SK-N-SH treated with all-trans-retinoic acid at 6 μM for 48 hours (cell line): ENCODE measurements at regions not wholly inside any gene's neighbourhood (a gene's known extent, or its start where the extent isn't known, plus 50 kb on each side); places are given as distances from the start of the nearest gene placed in this dataset.

ENCODE experiments used
- ISL1 ChIP-seq: fragments of 250-450 bp; sonication (Bioruptor Pico); IDR thresholded peaks from 2 replicates; pipeline ENCODE4 v2.1.2; 2022; ENCODE audit warnings: mild to moderate bottlenecking, moderate library complexity
- PATZ1 ChIP-seq: fragments of 250-450 bp; sonication (Bioruptor Pico); IDR thresholded peaks from 2 replicates; pipeline ENCODE4 v1.8.0; 2020; ENCODE audit warnings: mild to moderate bottlenecking, moderate library complexity, borderline replicate concordance
- POU6F1 ChIP-seq: fragments of 250-450 bp; sonication (Bioruptor Pico); IDR thresholded peaks from 2 replicates; pipeline ENCODE4 v1.8.0; 2021; ENCODE audit warnings: low read depth, mild to moderate bottlenecking, moderate library complexity, borderline replicate concordance
- RARB ChIP-seq: fragments of 250-450 bp; sonication (Bioruptor Pico); IDR thresholded peaks from 2 replicates; pipeline ENCODE4 v1.8.0; 2021; ENCODE audit warnings: mild to moderate bottlenecking, moderate library complexity
- SNAI2 ChIP-seq: fragments of 250-450 bp; sonication (Bioruptor Pico); IDR thresholded peaks from 2 replicates; pipeline ENCODE4 v1.5.0; 2020; ENCODE audit warnings: mild to moderate bottlenecking, moderate library complexity
- ZFP30 ChIP-seq: fragments of 450-650 bp; formaldehyde crosslinking; IDR thresholded peaks from 2 replicates; pipeline ENCODE4 v1.5.0; 2022; ENCODE audit warnings: mild to moderate bottlenecking, moderate library complexity
- ZNF565 ChIP-seq: fragments of 450-650 bp; formaldehyde crosslinking; conservative IDR thresholded peaks from 2 replicates; pipeline ENCODE4 v1.5.0; 2020; ENCODE audit warnings: low read depth, mild to moderate bottlenecking, moderate library complexity
- ZNF70 ChIP-seq: fragments of 450-650 bp; formaldehyde crosslinking; IDR thresholded peaks from 2 replicates; pipeline ENCODE4 v1.5.0; 2020; ENCODE audit warnings: mild to moderate bottlenecking, moderate library complexity
- TF ChIP-seq, protein P1 (sequence below): fragments of 250-450 bp; sonication (Bioruptor Pico); IDR thresholded peaks from 2 replicates; pipeline ENCODE4 v1.5.1; 2020; ENCODE audit warnings: low read depth, mild to moderate bottlenecking, moderate library complexity

DNA sequence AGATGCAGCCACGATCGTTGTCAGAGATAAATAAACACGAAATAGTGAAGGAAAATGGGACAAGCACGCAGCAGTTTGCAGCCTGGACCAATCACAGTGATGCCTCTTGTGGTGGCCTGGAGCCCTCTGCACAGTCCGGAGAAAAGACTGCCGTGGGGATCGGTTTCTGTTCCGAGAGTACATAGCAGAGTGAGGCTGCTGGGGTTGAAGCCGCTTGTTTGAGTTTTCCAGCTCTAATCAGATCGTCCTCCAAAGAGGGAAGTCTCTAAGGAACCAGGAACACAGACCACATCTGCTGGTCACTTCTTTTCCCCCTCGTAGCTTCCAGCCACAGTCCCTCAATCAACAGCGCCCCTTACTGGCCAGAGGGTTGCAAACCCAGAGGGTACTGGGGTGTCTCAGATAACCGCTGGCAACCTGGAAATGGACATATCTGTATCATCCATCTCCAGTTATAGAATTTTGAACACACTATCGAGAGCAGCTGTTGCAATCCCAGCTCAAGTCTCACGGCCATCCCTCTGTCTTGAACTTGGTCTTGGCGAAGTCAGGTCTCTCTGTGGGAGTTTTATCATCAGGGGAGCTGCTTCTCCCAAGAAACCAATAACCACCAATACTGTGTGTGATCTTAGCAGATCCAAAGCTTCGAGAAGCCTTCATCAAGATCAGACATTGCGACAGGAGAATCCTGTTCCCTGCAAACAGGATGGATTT lies 57.4 kb downstream of the OLIG1 start:
- TF ChIP-seq ZNF70, result no peak
- no peak for TF ChIP-seq PATZ1 (CRISPR knock-in tag)
- TF ChIP-seq SNAI2 (CRISPR knock-in tag), result no peak
- TF ChIP-seq ZFP30 (CRISPR knock-in tag), result no peak
- TF ChIP-seq, protein P1, sequence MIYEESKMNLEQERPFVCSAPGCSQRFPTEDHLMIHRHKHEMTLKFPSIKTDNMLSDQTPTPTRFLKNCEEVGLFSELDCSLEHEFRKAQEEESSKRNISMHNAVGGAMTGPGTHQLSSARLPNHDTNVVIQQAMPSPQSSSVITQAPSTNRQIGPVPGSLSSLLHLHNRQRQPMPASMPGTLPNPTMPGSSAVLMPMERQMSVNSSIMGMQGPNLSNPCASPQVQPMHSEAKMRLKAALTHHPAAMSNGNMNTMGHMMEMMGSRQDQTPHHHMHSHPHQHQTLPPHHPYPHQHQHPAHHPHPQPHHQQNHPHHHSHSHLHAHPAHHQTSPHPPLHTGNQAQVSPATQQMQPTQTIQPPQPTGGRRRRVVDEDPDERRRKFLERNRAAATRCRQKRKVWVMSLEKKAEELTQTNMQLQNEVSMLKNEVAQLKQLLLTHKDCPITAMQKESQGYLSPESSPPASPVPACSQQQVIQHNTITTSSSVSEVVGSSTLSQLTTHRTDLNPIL (CRISPR knock-in tag), result no peak
- TF ChIP-seq ZNF565 (CRISPR knock-in tag), result no peak
- TF ChIP-seq POU6F1 (CRISPR knock-in tag), result no peak
- TF ChIP-seq ISL1 (CRISPR knock-in tag), result no peak
- no peak for TF ChIP-seq RARB (CRISPR knock-in tag)
